ENCODE measurements at regions not wholly inside any gene's neighbourhood (a gene's known extent, or its start where the extent isn't known, plus 50 kb on each side); places are given as distances from the start of the nearest gene placed in this dataset.

DNA sequence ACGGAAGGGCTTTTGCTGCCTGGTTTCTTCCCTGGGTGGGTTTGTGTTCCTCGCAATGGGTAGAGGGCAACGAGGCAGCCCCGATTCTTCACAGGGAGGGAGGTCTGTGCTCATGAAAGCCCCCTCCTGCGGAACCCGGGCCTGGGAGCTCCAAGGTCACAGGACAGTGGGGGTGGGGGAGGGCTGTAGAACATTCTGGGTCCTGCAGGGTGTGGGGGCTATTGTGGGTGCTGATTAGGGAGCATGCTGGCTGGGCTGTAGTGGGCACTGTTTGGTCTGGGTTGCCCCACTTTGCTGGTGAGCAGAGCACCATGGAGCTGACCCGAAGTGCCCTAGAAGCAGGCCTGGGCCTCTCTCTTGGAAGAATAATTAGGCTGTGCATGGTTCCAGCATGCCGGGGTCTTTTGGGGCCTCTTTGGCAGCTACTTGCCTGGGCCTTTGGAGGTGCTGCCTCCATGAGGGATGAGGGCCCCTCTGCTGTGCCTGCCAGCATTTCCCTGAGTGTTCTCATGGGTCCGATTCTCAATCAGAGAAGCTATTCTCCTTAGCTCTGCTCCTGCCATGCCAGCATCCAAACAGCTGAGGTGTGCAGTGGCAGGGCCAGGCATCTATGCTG, 232.2 kb upstream of the HS6ST1 start:
- no peaks in the 10 kb centered on the region for H3K4me1 ChIP-seq
- H3K4me3 ChIP-seq: no peak overlapping the region
- DNase-seq (no peak), ATAC-seq (no peak)
- H3K27ac ChIP-seq: no peak overlapping the region
- intact Hi-C loops (cut with DNase I): no loop called here
- no peaks in the 10 kb centered on the region for H3K9me3 ChIP-seq
- no peak for TF ChIP-seq CTCF (IDR thresholded peaks at IDR 0.05)
- H3K27me3 ChIP-seq: no peaks in the 10 kb centered on the region
- no peaks in the 10 kb centered on the region for H3K36me3 ChIP-seq

DNA sequence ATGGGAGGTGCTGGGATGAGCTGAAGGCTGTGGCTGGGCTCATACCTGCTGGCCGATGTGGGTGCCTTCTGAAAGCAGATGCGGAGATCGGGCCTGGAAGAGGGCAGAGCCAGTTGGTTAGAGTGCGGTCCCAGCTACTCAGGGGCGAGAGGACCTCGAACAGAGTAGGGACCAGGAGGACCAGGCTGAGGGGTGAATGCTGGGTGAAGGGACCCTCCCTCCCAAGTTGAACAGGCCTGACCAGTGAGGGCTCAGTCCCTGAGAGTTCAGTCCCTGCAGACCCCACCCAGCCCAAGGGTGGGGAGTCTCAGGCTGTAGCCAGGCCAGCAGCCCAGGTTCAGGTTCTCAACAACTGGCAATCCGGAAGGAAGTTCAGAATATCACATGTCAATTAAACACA, 232.8 kb upstream of the HS6ST1 start:
- H3K4me1 ChIP-seq: no peaks in the 10 kb centered on the region
- H3K4me3 ChIP-seq: no peak overlapping the region
- TF ChIP-seq CTCF (IDR thresholded peaks at IDR 0.05): no peak
- DNase-seq (no peak), ATAC-seq (no peak)
- H3K9me3 ChIP-seq: no peaks in the 10 kb centered on the region
- no peak overlapping the region for H3K27ac ChIP-seq
- H3K27me3 ChIP-seq: no peaks in the 10 kb centered on the region
- intact Hi-C loops (cut with DNase I): no loop called here
- no peaks in the 10 kb centered on the region for H3K36me3 ChIP-seq

DNA sequence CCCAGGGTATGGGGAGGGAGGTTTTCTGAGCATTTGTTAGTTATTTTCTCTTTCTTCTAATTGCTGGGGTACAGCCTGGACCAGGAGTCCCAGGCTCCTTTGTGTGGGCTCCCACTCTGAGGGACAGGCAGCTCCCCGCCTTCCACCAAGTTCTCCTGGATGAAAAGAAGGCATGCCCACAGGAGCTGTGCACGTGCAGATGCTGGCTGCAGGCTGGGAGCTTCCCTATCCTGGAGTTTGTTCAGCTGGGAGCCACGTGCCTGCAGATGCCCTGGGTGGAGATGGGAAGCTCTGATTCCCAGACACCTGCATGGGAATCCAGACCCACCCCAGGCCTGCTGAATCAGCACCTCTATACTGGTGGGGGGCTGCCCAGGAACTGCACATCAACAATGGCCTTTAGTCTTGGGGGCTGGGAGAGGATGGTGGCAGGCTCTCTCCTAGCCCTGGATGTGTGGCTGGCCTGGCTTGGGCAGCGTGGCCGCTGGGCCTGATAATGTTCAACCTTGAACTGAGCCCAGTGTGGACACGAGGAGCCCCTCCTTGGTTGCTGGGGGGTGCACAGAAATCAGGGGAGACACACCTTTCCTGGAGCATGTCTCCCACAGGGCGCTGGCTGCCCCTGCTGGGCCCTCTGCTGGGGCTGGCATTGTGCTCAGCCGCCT, 233.6 kb upstream of the HS6ST1 start:
- H3K27ac ChIP-seq: no peak overlapping the region
- no peak for DNase-seq
- H3K4me3 ChIP-seq: no peak overlapping the region
- H3K4me1 ChIP-seq: no peaks in the 10 kb centered on the region
- no peak for TF ChIP-seq CTCF (IDR thresholded peaks at IDR 0.05)
- H3K36me3 ChIP-seq: no peaks in the 10 kb centered on the region
- intact Hi-C loops (cut with DNase I): no loop called here
- no peaks in the 10 kb centered on the region for H3K27me3 ChIP-seq
- no peak for ATAC-seq
- no peaks in the 10 kb centered on the region for H3K9me3 ChIP-seq

DNA sequence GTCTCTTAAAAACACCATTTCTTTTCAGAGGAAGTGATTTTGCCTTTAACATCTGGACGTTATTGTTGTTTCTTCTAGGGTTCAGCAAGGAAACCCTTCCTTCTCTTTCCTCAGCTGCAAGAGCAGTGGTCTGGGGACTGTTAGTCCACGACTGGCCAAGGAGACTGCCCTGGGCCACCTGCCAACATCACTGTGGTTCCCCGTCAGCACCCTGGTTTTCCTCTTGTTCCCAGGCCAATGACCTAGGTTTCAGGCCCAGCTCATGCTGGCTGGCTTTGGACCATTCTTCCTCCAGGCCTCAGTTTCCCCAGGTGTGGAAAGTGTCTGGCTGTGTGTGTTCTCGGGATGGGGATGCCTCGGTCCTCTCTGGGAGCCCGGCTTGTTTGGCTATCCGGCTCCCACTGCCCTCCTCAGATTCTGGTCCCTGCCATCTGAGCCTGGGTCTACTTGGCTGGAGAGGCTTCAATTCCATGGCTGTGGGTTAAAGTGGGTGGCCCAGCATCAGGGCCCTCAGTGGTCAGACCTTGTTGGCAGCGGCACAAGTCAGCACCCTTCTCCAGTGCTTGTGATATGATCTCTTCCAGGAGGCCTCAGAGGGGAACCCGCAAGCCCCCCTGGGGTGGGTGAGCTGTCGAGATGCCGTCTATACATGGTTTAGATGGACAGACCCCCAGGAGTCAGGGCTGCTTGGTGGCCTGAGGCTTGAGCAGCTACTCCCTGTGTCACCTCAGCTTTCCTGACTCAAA, 234.3 kb upstream of the HS6ST1 start:
- Histone ChIP-seq H3K27ac (no peak overlapping the region), H3K4me3 (no peak overlapping the region), H3K4me1 (no peaks in the 10 kb centered on the region), H3K9me3 (no peaks in the 10 kb centered on the region), H3K36me3 (no peaks in the 10 kb centered on the region), H3K27me3 (no peaks in the 10 kb centered on the region)
- no peak for TF ChIP-seq CTCF (IDR thresholded peaks at IDR 0.05)
- ATAC-seq (no peak), DNase-seq (no peak)
- intact Hi-C loops (cut with DNase I): no loop called here

DNA sequence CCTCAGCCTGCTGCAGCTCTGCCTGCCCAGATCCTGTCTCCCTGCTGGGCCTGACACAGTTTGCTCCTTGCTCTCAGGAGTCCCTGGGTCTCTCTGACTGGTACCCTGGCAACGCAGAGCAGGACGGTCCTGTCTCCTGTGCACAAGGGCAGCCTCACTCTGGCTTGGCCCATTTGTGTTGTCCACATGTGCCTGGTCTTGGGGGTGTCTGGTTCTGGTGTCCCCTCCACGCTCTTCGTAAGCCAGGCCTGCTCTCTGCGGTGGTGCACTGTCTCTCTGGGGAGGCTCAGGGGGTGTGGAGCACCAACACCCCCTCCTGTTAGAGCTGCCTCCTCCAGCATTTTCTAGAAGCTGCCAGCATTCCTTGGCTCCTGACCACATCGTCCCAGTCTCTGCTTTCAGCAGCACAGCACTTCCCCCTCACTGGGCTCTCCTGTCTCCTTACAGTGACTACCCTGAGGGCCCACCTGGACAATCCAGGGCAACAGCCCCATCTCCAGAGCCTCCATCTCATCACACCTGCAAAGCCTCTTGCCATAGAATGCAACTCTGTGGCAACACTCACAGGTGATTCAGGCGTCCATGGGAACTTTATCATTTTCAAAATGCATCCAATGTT, 235.6 kb upstream of the HS6ST1 start:
- no peak for DNase-seq

More for the DNA sequence above, 235.6 kb upstream of the HS6ST1 start:
- H3K9me3 ChIP-seq: no peaks in the 10 kb centered on the region
- H3K27ac ChIP-seq: no peak overlapping the region
- H3K36me3 ChIP-seq: no peaks in the 10 kb centered on the region
- H3K4me1 ChIP-seq: no peaks in the 10 kb centered on the region
- TF ChIP-seq CTCF (IDR thresholded peaks at IDR 0.05): no peak
- no peak for ATAC-seq
- no peak overlapping the region for H3K4me3 ChIP-seq
- intact Hi-C loops (cut with DNase I): no loop called here
- H3K27me3 ChIP-seq: no peaks in the 10 kb centered on the region
